ENCODE measurements at regions not wholly inside any gene's neighbourhood (a gene's known extent, or its start where the extent isn't known, plus 50 kb on each side); places are given as distances from the start of the nearest gene placed in this dataset.

GRCh38 chr11:11077898-11078297 lies 220.0 kb upstream of the ZBED5 start:
- no peak for DNase-seq (ENCODE audit: low spot score)

DNA sequence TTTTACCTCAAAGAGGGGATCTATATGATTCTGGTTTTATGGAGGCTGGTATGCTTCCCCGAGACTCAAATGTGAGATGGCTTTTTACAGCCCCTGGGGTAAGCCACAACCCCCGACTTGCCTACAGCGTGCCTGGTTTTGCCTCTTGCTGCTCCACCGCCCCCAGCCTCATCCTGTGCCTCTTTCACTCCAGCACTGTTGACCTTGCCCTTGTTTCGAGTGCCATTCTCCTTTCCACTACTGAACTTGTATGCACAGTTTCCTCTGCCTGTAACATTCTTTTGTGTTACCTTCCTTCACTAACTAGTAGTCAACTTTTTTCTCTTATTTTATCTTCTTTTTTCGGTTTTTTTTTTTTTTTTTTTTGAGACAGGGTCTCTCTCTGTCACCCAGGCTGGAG lies 219.0 kb upstream of the ZBED5 start:
- no peak for DNase-seq (ENCODE audit: low spot score)

DNA sequence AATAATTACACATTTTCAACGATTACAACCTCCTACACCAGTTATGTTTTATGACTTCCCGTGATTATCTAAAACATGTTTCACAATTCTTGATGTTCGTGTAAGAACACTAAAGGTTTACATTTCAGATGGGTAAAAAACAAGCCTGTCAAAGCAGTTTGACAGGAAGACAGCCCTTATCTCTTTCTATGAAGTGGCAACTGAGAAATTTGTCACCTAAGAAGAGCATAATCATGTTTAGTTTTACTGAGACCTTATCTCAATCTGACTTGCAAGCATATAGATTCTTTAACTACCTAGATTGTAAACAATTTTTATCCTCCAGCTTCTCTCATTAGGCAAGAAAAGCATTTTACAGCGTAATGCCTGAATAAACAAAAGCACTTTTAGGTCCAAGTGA lies 218.4 kb upstream of the ZBED5 start:
- no peak for DNase-seq (ENCODE audit: low spot score)

- DNase-seq (ENCODE audit: low spot score): no peak
Observed at GRCh38 chr11:11075515-11076171, 217.8 kb upstream of the ZBED5 start.

- no peak for DNase-seq (ENCODE audit: low spot score)
Observed at GRCh38 chr11:11074686-11075335, 217.0 kb upstream of the ZBED5 start.

DNA sequence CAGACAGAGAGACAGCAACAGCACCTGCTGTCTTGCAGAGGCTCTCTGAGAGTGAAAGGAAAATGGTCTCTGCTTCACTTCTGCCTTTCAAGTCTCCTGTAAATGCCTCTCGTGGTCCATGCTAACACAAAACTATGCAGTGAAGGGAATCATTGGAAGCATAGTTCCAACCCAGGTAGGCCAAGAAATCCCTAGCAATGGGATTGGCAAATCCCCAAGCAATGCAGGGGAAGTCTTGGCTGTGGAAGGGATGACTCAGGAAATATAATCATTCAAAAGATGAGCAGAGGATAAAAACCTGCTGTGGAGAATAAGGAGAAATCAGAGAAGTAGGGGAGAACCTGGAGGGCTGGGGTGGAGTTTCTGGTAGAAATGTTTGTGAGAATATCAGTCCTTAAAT lies 216.1 kb upstream of the ZBED5 start:
- DNase-seq (ENCODE audit: low spot score): no peak

- no peak for DNase-seq (ENCODE audit: low spot score)
Observed at GRCh38 chr11:11072067-11072466, 214.2 kb upstream of the ZBED5 start.

DNA sequence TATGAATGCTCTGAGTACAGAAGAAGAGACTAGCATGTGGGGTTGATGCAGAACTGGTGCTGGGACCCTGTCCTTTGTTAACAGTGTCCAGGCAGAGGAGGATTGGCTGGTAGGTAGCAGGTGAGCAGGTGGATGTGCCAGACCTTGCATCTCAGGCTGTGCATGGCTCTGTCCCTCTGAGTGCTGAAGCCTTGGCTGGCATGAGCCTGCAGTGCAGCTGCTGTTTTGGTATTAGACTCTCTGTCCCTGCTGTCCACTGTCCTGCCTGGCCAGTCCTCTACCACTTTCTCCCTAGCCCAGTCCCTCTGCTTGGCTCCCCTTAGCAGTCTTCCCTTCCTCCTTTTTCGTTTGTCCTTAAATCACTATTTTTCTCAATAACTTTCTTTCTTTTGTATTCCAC lies 213.6 kb upstream of the ZBED5 start:
- no peak for DNase-seq (ENCODE audit: low spot score)

GRCh38 chr11:11070976-11071375 lies 213.1 kb upstream of the ZBED5 start:
- DNase-seq (ENCODE audit: low spot score): no peak

DNA sequence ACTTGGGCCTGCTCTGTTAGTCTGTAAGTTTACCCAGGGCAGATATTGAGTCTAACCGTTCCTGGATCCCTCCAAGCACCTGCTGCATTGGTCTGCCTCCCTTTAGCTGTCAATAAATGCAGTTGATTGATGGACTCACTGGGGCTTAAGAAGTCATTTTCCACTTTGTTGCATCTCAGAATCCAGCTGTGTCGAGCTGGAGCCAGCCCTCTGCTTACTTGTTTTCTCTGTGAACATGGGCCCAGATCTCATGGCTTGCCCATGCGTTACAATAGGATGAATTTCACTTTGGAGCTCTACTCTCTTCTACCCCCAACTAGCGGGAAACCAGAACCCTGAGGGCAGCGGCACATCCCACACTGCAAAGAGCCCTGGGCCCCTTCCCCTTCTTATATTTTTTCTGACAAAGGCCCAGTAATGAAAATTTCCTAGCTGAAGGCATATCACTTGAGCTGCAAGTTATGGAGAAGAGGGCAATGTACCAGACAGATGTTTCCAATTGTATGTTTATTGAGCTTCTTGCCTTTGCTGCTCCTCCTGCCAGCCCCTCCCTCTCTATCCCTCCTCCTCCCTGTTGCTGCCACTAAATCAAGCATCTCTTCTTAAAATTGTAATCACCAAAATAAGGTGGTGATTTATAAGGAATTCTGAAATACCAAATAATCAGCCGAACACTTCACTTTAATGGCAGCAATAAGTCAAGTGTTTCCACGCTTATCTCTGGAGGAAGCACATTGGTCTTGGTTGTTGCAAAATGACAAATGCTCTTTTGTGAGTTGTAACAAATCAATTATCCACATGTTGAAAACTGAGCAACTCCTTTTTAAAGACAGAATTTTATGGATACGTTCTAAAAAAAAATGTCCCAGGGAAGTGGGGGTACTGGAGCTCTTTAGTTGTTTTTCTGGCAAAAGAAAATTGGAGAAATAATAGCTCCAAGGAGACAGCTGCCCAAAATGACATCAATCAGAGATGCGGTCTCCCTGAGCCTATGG lies 212.3 kb upstream of the ZBED5 start:
- no peak for DNase-seq (ENCODE audit: low spot score)

GRCh38 chr11:11068113-11068512 lies 210.3 kb upstream of the ZBED5 start:
- DNase-seq (ENCODE audit: low spot score): no peak

DNA sequence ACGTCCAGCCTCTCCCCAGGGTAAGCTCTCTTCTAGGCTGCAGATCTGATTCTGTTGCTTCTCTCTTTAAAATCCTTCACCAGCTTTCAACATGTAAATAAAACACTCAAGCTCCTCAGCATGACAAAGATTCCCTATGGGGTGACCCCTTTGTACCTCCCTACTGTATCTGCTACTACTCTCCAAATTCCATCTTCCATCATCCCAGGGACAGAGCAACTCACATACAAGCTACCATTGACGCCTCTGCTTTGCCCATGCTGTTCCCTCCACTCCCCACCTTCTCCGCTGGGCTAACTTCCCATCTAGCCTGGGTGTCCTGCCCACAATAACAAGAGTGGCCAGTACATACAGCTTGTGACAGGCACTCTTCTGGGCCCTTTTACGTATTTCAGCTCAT lies 207.5 kb upstream of the ZBED5 start:
- no peak for DNase-seq (ENCODE audit: low spot score)

DNA sequence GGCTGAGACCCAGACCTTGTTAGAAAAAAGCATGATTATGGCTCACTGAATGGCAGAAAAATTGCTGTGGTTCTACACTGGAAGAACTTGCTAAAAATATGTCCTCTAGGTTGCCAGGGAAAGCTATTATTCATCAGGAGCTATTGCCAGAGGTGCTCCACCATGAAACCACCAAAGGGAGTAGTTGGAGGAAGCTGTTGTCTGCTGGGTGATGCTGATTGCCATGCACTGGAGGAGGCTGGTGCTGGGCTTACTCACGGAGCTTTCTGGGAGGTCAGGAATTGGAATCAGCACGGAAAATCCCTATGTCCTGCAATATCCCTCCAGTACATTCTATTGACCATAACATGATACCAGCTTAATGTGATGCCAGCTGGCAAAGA lies 199.6 kb upstream of the ZBED5 start:
- DNase-seq (ENCODE audit: low spot score): no peak

GRCh38 chr11:11056749-11057471 lies 199.1 kb upstream of the ZBED5 start:
- DNase-seq (ENCODE audit: low spot score): no peak

DNA sequence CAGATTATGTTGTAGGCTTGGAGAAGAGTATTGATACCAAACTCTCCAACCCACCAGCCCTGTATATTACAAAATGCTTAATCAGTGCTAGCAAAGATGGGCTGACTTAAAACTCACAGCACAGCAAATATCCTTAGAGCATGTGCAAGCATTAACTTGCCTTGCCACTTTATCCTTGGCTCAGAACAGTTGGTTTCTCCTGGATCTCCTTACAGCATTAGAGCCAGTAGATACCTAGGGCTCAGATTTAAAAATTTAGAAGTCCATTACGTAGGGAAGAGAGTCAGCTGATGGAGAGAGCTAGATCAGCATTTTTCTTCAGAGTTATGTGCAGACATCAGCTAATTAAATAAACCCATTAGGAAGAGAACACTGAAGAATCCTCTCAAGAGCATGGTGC lies 198.5 kb upstream of the ZBED5 start:
- no peak for DNase-seq (ENCODE audit: low spot score)

GRCh38 chr11:11047851-11048610 lies 190.2 kb upstream of the ZBED5 start:
- DNase-seq (ENCODE audit: low spot score): no peak

DNA sequence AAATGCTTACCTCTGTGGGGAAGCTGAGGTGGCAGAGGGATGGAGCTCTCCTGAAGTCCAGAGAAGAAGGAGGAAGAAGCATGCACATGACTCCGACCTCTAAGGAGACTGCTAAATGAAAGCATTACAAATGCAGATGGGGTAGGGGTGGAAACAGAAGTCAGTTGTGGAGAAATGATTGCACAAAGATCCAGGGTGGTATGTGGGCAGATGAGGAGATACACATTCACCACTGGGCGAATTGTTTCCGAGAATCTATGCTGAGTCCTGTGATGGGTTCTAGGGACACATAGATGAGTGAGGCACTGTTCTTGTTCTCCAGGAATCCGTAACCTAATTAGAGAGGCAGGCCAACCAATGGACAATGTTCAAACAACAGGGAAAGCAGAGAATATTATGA lies 188.9 kb upstream of the ZBED5 start:
- no peak for DNase-seq (ENCODE audit: low spot score)

DNA sequence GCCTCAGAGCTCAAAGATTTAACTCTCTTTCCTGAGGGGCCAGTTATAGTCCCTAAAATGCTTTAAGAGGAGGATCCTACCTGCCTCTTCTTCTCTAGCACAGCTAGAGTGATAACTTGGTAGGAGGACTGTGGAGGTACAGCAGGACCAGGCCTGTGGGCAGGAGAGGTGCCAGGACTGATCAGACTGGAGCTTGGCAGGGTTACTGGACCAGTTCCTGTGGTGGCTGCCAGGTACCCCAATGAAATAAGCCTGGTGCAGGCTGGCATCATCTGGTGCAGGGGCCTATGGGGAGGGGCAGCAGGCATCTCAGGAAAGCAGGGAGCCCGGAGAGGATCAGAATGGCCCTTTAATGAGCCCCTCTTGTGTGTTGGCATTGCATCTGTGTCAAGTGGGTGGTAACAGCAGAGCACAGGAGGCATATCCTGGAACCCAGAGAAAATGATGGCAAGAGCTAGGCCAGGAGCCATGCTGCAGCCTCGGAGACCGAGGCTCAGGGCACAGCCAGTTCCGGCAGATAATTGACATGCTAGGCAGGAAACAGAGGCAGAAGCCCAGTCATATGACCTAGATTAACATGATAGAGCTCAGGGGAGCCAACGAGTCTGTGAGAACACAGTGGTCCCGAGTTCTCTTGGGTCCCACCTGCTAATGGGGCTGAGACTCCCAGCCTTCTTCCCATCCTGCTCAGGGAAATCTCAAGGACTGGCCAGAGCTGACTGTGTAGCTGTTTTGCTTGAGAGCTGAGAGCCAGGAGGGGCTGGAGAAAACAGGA lies 187.5 kb upstream of the ZBED5 start:
- DNase-seq (ENCODE audit: low spot score): no peak

DNA sequence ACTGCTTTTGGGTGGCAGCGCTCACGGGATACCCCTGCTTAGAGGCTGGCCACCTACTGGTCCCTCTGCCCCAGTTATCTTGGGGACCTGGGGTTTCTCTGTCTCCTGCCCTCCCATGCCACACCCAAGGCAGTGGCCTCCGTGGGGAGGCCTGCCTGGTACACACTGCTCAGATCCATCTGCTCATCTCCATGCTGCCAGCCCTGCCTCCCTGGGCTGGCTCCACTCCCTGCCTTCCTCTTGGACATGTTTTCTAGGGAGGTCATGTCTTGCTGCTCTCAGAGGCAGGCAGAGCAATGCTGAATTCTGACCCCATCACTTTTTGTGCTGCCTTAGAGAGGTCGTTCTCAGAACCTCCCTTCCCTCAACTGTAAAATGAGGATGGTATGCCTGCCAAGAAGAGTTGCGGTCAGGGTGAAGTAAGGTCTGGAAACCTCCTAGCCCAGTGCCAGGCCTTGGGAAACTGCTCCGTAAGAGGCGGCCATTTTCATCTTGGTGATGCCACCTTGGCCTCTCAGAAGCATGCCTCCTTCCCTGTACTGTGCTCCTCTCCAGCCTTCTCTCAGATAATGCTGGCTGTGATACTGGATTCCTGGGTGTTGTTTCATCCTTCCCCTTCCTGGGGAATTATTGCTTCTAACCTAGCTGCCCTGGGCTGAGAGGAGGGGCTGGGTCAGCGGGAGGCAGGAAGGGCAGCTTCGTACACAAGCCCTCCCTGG lies 186.4 kb upstream of the ZBED5 start:
- no peak for DNase-seq (ENCODE audit: low spot score)

DNA sequence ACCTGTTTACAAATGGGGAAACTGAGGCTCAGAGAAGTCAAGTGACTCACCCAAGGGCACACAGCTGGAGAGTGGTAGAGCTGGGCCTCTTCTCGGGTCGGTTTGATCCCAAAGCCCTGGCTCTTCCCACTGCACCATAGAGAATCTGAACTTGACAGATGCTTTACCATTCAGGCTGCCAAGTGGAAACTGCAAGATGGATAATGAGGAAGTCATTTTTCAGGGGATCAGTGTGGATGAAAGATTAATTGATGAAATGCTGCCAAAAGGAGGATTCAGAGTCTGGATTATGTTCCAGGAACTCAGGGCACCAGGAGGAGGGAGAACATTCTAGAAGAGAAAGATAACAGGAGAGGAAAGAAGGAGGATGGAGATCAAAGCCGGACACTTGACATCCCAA lies 185.9 kb upstream of the ZBED5 start:
- DNase-seq (ENCODE audit: low spot score): no peak

Data from D341Med (cell line).